ENCODE measurements at regions not wholly inside any gene's neighbourhood (a gene's known extent, or its start where the extent isn't known, plus 50 kb on each side); places are given as distances from the start of the nearest gene placed in this dataset.

GRCh38 chr16:75780669-75781068 is 54.4 kb upstream of the CPHXL start:
- no peak overlapping the region for H3K4me3 Mint-ChIP-seq
- POLR2A ChIA-PET, result no interaction called here
- ATAC-seq (no peak), DNase-seq (no peak)
- H3K27ac Mint-ChIP-seq, result no peak overlapping the region
- no peaks in the 10 kb centered on the region for H3K9me3 Mint-ChIP-seq
- no peaks in the 10 kb centered on the region for H3K36me3 Mint-ChIP-seq
- H3K27me3 Mint-ChIP-seq, result peaks cover 26 to 67% (median 43%) of the 10 kb centered on the region in 5 donors
- H3K4me1 Mint-ChIP-seq, result no peaks in the 10 kb centered on the region

DNA sequence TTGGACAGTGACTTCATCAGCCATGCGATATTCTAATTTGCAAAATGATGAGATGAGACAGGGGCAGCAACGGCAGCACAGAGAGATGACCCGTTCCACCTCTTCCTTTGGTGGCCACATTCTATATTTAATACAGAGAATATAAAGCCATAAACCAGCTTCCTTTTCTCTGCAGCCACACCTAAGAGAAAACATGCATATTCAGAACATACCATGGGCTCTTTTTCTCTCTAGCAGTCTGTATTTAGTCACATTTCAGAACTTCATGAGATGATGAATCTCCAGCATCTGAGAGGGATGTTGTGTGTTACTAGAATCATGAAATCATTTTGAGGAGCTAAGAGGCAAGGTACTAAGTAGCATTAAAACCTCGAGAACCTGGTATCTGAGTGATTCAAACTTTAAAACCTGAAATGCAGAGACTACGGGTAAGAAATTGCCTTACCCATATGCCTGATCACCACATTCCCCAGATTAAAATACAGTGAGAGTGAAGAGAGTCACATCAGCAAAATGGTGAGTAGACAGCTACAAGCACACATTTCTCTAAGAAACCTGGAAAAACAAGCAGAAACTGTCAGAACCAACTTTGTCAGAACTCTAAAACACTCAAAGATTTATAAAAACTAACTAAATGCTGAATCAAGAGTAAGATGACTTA is 55.5 kb upstream of the CPHXL start:
- POLR2A ChIA-PET, result no interaction called here
- Mint-ChIP-seq H3K36me3 (no peaks in the 10 kb centered on the region), H3K4me3 (no peak overlapping the region), H3K27ac (no peak overlapping the region), H3K4me1 (no peaks in the 10 kb centered on the region), H3K27me3 (peaks cover 23 to 65% (median 41%) of the 10 kb centered on the region in 5 donors), H3K9me3 (no peaks in the 10 kb centered on the region)
- ATAC-seq (no peak), DNase-seq (no peak)

DNA sequence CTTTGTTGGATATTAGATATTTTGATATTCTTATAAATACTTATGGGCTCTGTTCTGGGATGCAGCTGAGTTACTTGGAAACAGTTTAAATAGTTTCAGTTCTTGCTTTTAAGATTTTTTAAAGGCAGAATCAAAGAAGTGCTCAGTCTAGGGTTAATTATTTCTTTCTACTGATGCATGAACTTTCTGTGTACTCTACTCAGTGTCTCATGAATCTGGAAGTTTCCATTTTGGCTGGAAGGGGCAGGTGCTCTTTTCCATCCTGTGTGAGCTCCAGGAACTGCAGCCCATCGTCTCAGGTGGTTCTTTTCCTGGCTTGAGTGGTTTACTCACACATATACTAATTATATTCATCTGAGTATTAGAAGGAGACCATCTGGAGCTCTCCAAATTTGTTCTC is 61.1 kb upstream of the CPHXL start:
- no peak for ATAC-seq
- Mint-ChIP-seq H3K9me3 (no peaks in the 10 kb centered on the region), H3K36me3 (no peaks in the 10 kb centered on the region), H3K27ac (no peak overlapping the region), H3K4me3 (no peak overlapping the region), H3K27me3 (peaks cover 25 to 65% (median 37%) of the 10 kb centered on the region in 5 donors), H3K4me1 (no peaks in the 10 kb centered on the region)
- POLR2A ChIA-PET, result no interaction called here
- no peak for DNase-seq

- peaks cover 14 to 49% (median 29%) of the 10 kb centered on the region in 5 donors for H3K27me3 Mint-ChIP-seq
- H3K27ac Mint-ChIP-seq, result no peak overlapping the region
- DNase-seq (peak in 4 of 10 donors; percentile 5 to 48 (median 40)), ATAC-seq (peak in 1 of 2 donors; percentile 48)
- no peak overlapping the region for H3K4me3 Mint-ChIP-seq
- POLR2A ChIA-PET, result no interaction called here
- H3K36me3 Mint-ChIP-seq, result no peaks in the 10 kb centered on the region
- H3K9me3 Mint-ChIP-seq, result no peaks in the 10 kb centered on the region
- H3K4me1 Mint-ChIP-seq, result no peaks in the 10 kb centered on the region
Measured at GRCh38 chr16:75789237-75789636, 62.9 kb upstream of the CPHXL start.

GRCh38 chr16:75792771-75793492 is 66.6 kb upstream of the CPHXL start:
- Mint-ChIP-seq H3K9me3 (no peaks in the 10 kb centered on the region), H3K4me3 (no peak overlapping the region)

DNA sequence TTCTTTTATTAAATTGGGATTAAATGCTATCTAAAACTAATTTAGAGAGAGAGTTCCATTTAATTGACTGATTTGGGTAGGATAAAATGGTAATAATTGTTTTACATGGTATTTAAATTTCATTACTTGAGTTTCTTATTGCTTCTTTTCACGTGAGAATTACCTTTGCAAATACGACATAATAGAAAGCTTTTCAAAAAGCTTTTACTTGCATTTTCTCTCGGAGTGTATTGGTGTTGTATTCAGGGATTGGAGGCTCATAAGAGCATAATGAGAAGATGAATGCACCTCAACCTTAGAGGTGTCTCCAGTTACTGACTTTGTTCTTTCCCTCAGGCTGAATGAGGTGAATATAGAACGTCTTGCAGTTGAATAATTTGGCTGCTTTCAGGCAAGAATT is 67.4 kb upstream of the CPHXL start:
- no peak for DNase-seq
- Mint-ChIP-seq H3K9me3 (no peaks in the 10 kb centered on the region), H3K27ac (no peak overlapping the region), H3K4me3 (no peak overlapping the region), H3K36me3 (no peaks in the 10 kb centered on the region), H3K4me1 (no peaks in the 10 kb centered on the region), H3K27me3 (peaks cover 9 to 28% (median 11%) of the 10 kb centered on the region in 5 donors)
- POLR2A ChIA-PET, result no interaction called here
- no peak for ATAC-seq

More at GRCh38 chr16:75792771-75793492, 66.6 kb upstream of the CPHXL start:
- Mint-ChIP-seq H3K27me3 (peaks cover 10 to 35% (median 13%) of the 10 kb centered on the region in 5 donors), H3K4me1 (no peaks in the 10 kb centered on the region), H3K36me3 (no peaks in the 10 kb centered on the region), H3K27ac (no peak overlapping the region)
- ATAC-seq (no peak), DNase-seq (no peak)
- POLR2A ChIA-PET, result no interaction called here

GRCh38 chr16:75794426-75794825 is 68.1 kb upstream of the CPHXL start:
- no peaks in the 10 kb centered on the region for H3K4me1 Mint-ChIP-seq
- no peaks in the 10 kb centered on the region for H3K9me3 Mint-ChIP-seq
- no peak overlapping the region for H3K4me3 Mint-ChIP-seq
- H3K27ac Mint-ChIP-seq, result no peak overlapping the region
- POLR2A ChIA-PET, result no interaction called here
- ATAC-seq (no peak), DNase-seq (no peak)
- no peaks in the 10 kb centered on the region for H3K36me3 Mint-ChIP-seq
- H3K27me3 Mint-ChIP-seq, result peaks cover 12 to 35% (median 14%) of the 10 kb centered on the region in 5 donors

- no peaks in the 10 kb centered on the region for H3K4me1 Mint-ChIP-seq
- H3K27me3 Mint-ChIP-seq, result peaks cover 9 to 31% (median 15%) of the 10 kb centered on the region in 5 donors
- H3K4me3 Mint-ChIP-seq, result no peak overlapping the region
- no peak overlapping the region for H3K27ac Mint-ChIP-seq
- no peaks in the 10 kb centered on the region for H3K9me3 Mint-ChIP-seq
- DNase-seq, result no peak
- no peaks in the 10 kb centered on the region for H3K36me3 Mint-ChIP-seq
- ATAC-seq, result no peak
- POLR2A ChIA-PET, result no interaction called here
Measured at GRCh38 chr16:75798714-75799113, 72.4 kb upstream of the CPHXL start.

- no peaks in the 10 kb centered on the region for H3K36me3 Mint-ChIP-seq
- H3K9me3 Mint-ChIP-seq, result no peaks in the 10 kb centered on the region
- no peak for ATAC-seq
- no peaks in the 10 kb centered on the region for H3K4me1 Mint-ChIP-seq
- H3K27me3 Mint-ChIP-seq, result peaks cover 12 to 37% (median 26%) of the 10 kb centered on the region in 5 donors
- POLR2A ChIA-PET, result no interaction called here
- no peak overlapping the region for H3K4me3 Mint-ChIP-seq
- no peak for DNase-seq
- no peak overlapping the region for H3K27ac Mint-ChIP-seq
Measured at GRCh38 chr16:75801307-75801706, 75.0 kb upstream of the CPHXL start.

GRCh38 chr16:75803753-75804152 is 77.5 kb upstream of the CPHXL start:
- POLR2A ChIA-PET, result no interaction called here
- no peak for DNase-seq
- Mint-ChIP-seq H3K27me3 (peaks cover 11 to 42% (median 34%) of the 10 kb centered on the region in 5 donors), H3K36me3 (no peaks in the 10 kb centered on the region), H3K27ac (no peak overlapping the region), H3K9me3 (no peaks in the 10 kb centered on the region), H3K4me3 (no peak overlapping the region), H3K4me1 (no peaks in the 10 kb centered on the region)
- no peak for ATAC-seq

DNA sequence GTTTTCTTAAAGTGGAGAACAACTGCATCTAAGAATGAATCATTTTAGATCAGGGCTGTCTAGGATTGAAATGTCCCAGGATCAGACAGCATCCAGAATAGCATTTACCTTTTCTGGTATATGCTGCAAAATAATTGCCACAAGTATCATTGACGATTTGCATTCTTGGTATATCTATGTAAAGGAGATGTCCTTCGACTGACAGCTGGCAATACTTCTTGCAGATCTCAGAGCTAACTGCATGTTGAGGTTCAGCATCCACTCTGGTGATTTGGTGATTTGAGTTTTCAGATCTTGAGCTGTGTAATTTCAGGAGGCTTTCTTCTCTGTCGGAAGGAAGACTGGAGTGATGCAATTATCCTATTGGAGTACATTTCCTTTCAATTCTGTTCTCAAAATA is 78.1 kb upstream of the CPHXL start:
- ATAC-seq (no peak), DNase-seq (no peak)
- H3K4me3 Mint-ChIP-seq, result no peak overlapping the region
- no peaks in the 10 kb centered on the region for H3K36me3 Mint-ChIP-seq
- no peaks in the 10 kb centered on the region for H3K9me3 Mint-ChIP-seq
- POLR2A ChIA-PET, result no interaction called here
- H3K27me3 Mint-ChIP-seq, result peaks cover 9 to 41% (median 29%) of the 10 kb centered on the region in 5 donors
- no peak overlapping the region for H3K27ac Mint-ChIP-seq
- H3K4me1 Mint-ChIP-seq, result no peaks in the 10 kb centered on the region

DNA sequence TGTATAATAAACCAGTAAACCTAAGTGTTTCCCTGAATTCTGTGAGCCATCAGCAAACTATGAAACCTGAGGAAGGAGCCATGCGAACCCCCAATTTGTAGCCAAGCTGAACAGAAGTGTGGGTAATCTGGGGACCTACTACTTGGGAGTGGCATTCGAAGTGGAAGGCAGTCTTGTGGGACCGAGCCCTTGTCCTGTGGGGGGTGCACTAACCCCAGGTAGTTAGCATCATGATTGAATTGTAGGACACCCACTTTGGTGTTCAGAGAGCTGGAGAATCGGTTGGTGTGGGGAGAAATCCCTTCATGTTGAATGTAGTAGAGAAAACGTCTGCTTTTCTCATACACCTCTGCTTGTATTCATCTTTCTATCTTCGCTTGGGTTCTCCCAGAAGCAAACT is 79.7 kb upstream of the CPHXL start:
- H3K4me3 Mint-ChIP-seq, result no peak overlapping the region
- H3K36me3 Mint-ChIP-seq, result no peaks in the 10 kb centered on the region
- no peak overlapping the region for H3K27ac Mint-ChIP-seq
- H3K9me3 Mint-ChIP-seq, result no peaks in the 10 kb centered on the region
- POLR2A ChIA-PET, result no interaction called here
- peaks cover 7 to 52% (median 29%) of the 10 kb centered on the region in 5 donors for H3K27me3 Mint-ChIP-seq
- DNase-seq (no peak), ATAC-seq (no peak)
- H3K4me1 Mint-ChIP-seq, result no peaks in the 10 kb centered on the region

DNA sequence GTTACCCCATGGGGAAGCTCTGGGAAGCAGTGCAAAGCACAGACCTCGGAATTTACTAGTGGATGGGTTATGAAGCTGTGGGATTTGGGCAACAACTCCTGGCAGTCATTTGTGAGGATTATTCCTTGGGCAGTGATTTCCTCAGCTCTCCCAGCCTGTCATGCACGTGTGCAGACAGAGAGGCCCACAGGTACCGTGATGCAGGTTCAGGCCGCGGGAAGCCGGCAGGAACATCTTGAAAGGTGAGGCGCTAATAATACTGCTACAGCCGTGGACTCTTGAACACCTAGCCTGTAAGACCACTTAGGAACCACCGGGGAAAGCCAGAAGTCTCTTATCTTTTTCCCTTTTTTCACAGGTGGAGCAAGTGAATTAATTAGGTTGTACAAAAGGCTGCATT is 80.2 kb upstream of the CPHXL start:
- Mint-ChIP-seq H3K4me3 (no peak overlapping the region), H3K27ac (no peak overlapping the region), H3K36me3 (no peaks in the 10 kb centered on the region), H3K27me3 (peaks cover 7 to 53% (median 27%) of the 10 kb centered on the region in 5 donors), H3K9me3 (no peaks in the 10 kb centered on the region), H3K4me1 (no peaks in the 10 kb centered on the region)
- ATAC-seq, result no peak
- POLR2A ChIA-PET, result no interaction called here
- no peak for DNase-seq

DNA sequence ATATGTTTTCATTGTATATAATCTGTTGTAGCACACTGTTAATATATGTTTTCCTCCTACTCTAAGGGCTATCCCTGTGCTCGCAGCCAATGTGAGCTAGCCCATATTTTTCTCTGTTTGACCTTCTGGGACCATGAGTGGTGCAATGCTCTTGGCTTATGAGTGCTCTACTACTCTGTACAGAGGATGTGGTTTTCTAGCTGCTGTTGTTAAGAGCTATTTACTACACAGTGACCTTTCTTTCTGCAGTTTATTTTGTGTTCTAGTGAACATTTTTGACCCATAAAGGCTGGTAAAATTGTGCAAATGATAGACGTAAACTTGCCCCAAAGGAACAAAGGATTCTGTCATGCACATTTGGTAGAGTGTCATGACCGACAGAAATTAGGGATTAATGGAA is 84.1 kb upstream of the CPHXL start:
- no peak for DNase-seq
- Mint-ChIP-seq H3K36me3 (no peaks in the 10 kb centered on the region), H3K4me3 (no peak overlapping the region), H3K4me1 (no peaks in the 10 kb centered on the region), H3K9me3 (no peaks in the 10 kb centered on the region), H3K27me3 (peaks cover 8 to 76% (median 29%) of the 10 kb centered on the region in 5 donors), H3K27ac (no peak overlapping the region)
- no peak for ATAC-seq
- POLR2A ChIA-PET, result no interaction called here

Data from naive thymus-derived CD8-positive, alpha-beta T cell (primary cell).